ENCODE measurements at regions not wholly inside any gene's neighbourhood (a gene's known extent, or its start where the extent isn't known, plus 50 kb on each side); places are given as distances from the start of the nearest gene placed in this dataset.

DNA sequence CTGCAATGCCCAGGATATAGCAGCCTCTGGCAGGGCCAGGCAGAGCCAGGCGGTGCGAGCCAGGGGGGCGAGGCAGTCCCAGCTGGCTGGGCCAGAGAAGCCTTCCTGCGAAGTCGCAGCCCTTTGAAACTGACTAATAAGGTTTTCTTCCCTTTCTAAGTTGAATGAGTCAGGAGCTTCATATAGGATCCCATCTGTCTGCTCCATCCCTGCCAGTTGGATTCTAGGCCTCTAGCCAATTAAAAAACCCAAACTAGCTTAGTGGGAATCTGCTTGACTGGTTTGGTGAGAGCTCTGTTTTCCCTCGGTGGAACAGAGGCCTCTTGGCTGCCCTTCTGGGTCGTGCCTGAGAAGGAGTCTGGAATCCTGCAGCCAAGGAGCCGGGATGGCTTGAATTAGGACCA is 70.1 kb upstream of the RAPGEF1 start:
- no peak for DNase-seq

DNA sequence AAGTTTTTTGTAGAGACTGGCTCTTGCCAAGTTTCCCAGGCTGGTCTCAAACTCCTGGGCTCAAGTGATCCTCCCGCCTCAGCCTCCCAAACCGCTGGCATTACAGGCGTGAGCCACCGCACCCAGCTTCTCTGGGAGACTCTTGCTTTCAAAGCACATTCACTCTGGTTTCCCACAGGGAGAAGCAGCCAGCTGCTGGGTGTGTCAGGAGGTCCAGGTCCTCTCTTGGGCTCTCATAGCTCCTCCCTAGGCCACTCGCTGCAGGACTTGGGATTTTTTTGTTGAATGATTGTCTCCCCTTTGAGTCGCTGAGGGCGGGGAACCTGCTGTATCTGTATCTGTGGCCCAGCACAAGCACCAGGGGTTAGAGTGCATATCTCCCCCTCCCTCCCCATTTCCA is 68.4 kb upstream of the RAPGEF1 start:
- no peak for DNase-seq

DNA sequence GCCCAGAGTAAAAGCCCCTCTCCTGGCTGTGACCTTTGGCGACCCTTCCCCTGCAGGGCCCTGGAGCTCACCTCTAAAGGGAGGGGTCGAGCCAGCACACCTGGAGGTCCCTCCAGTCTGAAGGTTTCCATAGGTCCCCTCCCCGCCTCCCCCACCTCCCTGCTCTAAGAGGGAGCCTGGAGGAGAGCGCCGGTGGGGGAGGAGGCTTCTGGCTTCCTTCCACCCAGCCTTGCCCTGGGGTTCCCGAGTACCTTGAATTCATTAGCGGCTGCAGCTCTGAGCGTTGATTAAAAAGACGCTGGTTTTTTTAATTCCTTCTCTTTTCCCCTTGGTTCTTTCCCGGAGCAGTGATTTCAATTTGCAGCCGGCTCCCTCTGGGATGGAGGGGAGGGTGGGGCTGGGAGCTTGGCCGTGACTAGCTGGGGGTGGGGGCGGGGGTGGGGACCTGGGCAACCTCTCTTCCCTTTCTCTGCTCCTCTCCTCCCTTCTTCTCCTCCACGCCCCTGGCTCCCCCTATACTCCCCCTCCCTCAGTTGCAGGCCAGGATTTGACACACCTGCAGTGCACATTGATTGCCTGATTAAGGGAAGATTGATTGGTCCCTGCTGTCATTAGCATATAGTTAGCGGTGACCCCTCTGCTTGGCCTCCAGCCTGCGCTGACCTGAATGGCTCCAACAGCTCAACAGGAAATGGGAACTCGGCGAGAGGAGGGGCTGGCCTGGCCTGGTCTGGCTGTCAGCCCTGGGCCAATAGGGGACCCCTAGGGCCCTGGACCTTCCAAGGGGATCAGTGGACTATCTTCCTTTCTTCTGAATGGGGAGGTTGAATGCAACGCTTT is 67.5 kb upstream of the RAPGEF1 start:
- DNase-seq, result no peak

DNA sequence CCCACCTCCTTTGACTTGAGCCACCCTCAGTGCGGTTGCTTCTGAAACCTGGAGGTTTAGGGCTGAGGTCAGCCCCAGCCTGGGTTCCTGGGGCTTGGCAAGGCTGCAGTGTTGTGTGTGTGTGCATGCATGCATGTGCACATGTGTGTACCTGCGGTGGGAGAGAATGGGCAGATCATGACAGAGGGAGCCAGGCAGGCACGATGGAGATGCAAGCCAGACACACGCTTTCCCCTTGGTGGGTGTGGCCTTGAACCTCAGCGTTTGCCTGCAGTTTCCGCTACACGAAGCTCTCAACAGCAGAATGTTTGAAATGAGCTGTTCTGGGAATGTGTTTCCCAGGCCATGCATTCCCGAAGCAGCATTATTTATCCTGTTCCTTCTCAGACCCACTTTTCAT is 65.9 kb upstream of the RAPGEF1 start:
- DNase-seq, result no peak

DNA sequence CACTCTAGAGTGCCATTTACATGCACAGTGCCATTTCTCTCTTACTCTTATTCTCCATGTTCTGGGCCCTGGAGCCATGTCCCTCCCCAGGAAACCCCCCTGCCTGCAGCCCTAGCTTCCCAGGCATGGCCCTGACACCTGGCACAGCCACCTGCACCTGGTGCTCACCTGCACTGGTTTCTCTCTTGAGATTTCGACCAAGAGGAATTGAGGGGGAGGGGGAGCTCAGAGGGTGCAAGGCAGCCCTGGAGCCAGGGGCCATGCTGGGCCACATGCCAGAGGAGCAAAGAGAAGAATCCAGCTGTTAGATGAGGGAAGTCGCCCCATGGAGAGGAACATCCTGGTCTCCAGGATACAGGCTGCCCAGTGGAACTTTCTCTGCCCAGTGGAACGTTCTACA is 65.0 kb upstream of the RAPGEF1 start:
- DNase-seq, result no peak

DNA sequence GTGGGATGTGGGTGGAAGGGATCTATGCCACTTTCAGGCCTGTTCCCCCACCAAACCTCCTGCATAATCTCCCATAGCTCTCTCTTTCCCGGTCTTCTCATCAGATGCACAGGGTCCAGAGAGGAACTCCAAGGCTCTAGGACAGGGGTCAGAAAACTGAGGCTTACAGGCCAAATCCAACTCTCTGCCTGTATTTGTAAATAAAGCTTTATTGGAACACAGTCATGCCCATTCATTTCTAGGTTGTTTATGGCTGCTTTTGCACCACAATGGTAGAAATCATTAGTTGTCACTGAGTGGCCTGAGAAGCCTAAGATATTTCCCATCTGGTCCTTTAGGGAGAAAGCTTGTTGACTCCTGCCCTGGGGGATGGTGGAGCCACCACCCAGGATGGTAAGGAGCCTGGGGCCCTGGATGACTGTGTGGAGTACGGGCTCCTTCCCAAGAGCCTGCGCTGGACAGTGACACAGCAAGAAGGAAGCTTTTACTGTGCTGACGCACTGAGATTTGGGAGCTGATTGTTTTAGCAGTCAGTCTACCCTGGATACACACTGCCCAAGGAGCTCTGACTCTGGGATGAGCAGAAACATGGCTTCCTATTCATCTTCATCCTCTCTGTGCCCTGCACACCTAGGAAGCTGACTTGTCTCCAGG is 64.0 kb upstream of the RAPGEF1 start:
- no peak for DNase-seq

DNA sequence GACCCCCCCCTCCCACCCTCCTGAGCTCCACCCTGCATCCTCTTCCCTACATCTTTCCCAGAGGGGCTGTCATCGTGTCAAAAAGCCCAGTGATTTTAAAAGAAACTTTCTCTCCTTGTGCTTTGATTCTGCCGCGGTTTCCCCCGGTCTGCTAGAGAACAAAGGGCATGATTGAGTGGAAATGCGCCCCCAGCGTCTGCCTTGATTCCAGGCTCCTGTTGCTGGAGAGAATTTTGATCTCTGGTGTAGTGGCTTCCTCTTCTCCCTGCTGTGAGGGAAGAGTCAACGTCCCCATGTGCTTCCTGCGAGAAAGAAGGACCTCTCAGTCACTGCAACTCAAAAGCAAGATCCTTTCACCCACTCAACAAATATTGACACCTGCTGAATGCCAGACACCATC is 61.9 kb upstream of the RAPGEF1 start:
- no peak for DNase-seq

DNA sequence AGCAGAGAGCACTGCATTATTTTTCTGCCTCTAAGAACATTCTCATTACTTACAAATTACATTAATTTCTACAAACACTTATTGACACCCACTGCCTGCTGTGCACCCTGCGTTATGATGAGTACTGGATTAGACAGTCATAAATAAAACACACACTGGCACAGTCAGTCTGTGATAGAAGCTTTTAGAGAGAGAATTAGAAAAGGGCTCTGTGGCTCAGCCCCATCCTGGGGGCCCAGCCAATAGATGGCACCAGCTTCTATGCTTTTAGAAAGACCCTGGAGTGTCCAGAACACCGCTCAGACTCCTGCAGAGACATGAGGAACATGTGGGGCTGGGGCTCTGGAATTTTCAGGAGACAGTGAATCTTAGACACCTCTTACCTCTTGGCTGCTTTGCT is 61.0 kb upstream of the RAPGEF1 start:
- no peak for DNase-seq

DNA sequence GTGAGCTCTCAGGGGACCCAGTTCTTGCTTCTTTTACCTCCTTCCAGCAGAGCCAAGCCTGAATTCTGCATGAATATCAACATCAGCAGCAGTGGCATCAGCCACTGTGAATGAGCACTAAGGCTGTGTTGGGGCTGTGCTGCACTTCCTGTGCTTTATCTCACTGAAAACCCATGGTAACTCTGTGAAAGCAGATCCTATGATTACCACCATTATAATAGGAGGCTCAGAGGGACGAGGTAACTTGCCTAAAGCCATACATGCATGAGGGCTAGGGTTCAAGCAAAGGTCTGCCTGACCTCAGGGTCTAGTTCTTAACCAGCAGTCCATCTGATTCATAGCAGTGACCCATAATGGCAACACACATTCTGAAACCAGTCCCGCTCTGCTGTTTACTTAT is 60.5 kb upstream of the RAPGEF1 start:
- no peak for DNase-seq

DNA sequence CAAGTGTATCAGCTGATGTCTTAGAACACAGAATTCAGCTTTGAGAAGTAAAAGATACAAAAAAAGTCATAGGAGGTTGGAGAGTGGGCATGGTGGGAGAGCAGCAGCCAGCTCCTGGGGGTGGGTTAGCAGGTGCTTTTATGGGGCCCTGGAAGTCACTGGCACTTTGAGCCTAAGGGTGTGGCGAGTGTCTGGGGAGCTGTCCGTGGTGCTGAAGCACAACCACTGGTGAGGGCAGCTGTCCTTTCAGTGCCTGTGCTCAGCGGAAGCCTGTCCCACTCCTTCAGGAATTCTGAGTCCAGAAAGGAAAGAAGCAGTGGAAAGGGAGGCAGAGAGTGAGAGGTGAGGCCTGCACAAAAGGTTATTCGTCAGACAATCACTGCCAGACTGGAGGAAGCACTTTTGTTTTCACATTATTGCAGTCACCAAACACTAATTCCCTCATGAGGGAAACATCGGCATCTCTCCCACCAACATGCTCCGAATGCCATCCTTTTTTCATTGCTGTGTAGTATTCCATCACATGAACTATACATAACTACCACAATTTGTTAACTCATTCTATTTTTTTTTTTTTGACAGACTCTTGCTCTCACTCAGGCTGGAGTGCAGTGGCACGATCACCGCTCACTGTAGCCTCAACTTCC is 59.4 kb upstream of the RAPGEF1 start:
- peak; percentile 31 to 39 for DNase-seq

DNA sequence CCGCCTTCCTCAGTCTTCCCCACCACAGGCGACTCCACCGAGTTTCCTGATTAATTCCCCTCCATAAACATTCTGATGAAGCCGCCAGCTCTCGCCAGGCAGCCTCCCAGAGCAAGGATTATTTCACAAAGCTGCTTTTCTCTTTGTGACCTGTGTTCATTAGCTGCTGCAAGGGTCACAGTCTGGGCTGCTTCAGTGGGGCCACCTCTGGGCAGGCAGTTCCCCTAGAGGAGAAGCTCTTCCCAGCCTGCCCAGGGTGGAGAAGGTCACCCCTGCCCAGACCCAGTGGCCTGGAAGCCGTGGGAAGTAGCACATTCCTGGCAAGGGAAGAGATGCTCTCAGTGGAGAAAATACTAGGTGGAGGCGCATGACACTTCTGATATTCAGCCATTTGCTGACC is 58.4 kb upstream of the RAPGEF1 start:
- no peak for DNase-seq

DNA sequence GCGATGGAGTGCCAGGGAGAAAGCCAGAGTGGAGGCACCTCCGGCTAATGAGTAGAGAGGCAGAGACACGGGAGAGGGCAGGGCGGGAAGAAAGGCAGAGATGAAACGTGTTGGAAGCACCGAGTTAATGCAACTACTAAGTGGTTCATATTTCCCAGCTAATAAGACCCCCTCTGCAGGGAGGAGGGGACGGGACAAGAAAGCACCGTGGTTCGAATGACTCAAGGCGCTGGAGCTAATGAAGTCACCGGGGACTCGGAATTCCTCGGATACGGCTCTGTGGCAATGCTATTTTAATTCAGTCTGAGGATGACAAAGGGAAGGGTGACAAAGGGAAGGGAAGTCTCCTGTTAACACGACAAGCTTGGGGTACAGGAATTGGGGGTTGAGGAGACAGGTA is 54.5 kb upstream of the RAPGEF1 start:
- no peak for DNase-seq

DNA sequence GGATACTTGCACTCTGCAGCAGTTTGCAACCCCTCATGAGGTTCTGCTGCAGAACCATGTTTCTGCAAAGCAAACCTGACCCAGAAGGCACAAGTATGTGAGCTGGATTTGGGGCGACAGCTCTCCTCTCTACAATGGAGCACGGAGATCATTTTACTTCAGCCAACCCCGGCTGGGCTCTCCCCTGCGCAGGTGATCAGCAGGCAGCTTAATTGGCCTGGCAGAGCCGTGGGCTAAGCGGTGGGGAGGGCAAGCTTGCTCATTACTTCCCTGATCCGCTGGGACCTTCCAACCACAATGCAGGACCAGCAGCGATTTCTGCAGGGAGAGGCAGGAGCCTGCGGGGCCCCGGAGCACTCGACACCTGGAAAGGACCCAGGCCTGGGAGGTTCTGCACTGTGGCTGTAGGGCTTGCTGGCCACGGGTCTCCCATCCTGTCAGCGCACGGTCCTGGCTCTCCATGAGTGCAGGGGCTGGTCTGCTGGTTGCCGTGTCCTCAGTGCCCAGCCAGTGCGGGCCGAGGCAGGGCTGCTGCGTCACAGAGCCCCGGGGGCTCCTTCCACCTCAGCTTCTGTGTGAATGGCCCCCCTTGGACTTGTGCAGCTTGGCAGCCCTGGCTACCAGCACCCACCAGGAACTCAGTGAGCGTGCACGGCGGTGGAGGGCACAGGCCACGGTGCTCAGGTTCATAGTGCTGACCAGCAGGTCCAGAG is 51.8 kb upstream of the RAPGEF1 start:
- DNase-seq, result no peak
